GM06990 (cell line): ENCODE measurements at regions not wholly inside any gene's neighbourhood (a gene's known extent, or its start where the extent isn't known, plus 50 kb on each side); places are given as distances from the start of the nearest gene placed in this dataset.
"Not testable (repeated sequence)": the region's sequence is repeated elsewhere in the genome, so short reads cannot be mapped to it uniquely, and the experiment has no call there.

Experiments used
- DNase-seq: peaks from one replicate; pipeline ENCODE4 v3.0.0-alpha.2; 2011; ENCODE audit not compliant: insufficient read length; ENCODE audit errors: extremely low read depth
- H3K27me3 ChIP-seq: replicated peaks from 2 replicates; pipeline ENCODE4 v1.6.0; 2011; ENCODE audit warnings: low read length; ENCODE audit not compliant: control insufficient read depth, insufficient read depth
- H3K36me3 ChIP-seq: 2 replicates; pipeline ENCODE4 v1.5.1; 2011; ENCODE audit warnings: low read length; ENCODE audit not compliant: control insufficient read depth, insufficient read depth
- H3K4me3 ChIP-seq: replicated peaks from 2 replicates; pipeline ENCODE4 v1.5.1; 2011; ENCODE audit warnings: low read depth, mild to moderate bottlenecking, control low read depth, low read length
- CTCF ChIP-seq: IDR thresholded peaks from 2 replicates; pipeline ENCODE4 v1.5.1; 2011; ENCODE audit warnings: low read length, control low read depth, mild to moderate bottlenecking, inconsistent platforms; ENCODE audit not compliant: insufficient read depth, poor library complexity, severe bottlenecking

- Histone ChIP-seq H3K27me3 (no peaks in the 10 kb centered on the region; the same call in 1 of the 2 replicates), H3K36me3 (no peaks in the 10 kb centered on the region), H3K4me3 (no peak overlapping the region)
- no peak for DNase-seq
- no peak for TF ChIP-seq CTCF
Observed at GRCh38 chr14:53723221-53723620, 233.4 kb downstream of the BMP4 start.

- TF ChIP-seq CTCF, result no peak
- Histone ChIP-seq H3K36me3 (no peaks in the 10 kb centered on the region), H3K4me3 (no peak overlapping the region), H3K27me3 (no peaks in the 10 kb centered on the region; the same call in 1 of the 2 replicates)
- DNase-seq, result no peak
Observed at GRCh38 chr14:53719536-53719935, 237.1 kb downstream of the BMP4 start.

GRCh38 chr14:53716578-53716977, 240.0 kb downstream of the BMP4 start:
- Histone ChIP-seq H3K36me3 (no peaks in the 10 kb centered on the region), H3K4me3 (no peak overlapping the region), H3K27me3 (no peaks in the 10 kb centered on the region; the same call in 1 of the 2 replicates)
- no peak for DNase-seq
- no peak for TF ChIP-seq CTCF

GRCh38 chr14:53715193-53715721, 241.4 kb downstream of the BMP4 start:
- no peak for DNase-seq
- H3K27me3 ChIP-seq, result no peaks in the 10 kb centered on the region; the same call in 1 of the 2 replicates
- no peaks in the 10 kb centered on the region for H3K36me3 ChIP-seq
- no peak overlapping the region for H3K4me3 ChIP-seq
- no peak for TF ChIP-seq CTCF

- H3K27me3 ChIP-seq, result no peaks in the 10 kb centered on the region; the same call in 1 of the 2 replicates
- no peaks in the 10 kb centered on the region for H3K36me3 ChIP-seq
- H3K4me3 ChIP-seq, result no peak overlapping the region
- DNase-seq, result no peak
- TF ChIP-seq CTCF, result no peak
Observed at GRCh38 chr14:53714495-53715192, 242.0 kb downstream of the BMP4 start.

- H3K27me3 ChIP-seq, H3K36me3 ChIP-seq, DNase-seq, H3K4me3 ChIP-seq: not testable (repeated sequence)
Observed at GRCh38 chr14:53712901-53713300, 243.7 kb downstream of the BMP4 start.
